ENCODE measurements at regions not wholly inside any gene's neighbourhood (a gene's known extent, or its start where the extent isn't known, plus 50 kb on each side); places are given as distances from the start of the nearest gene placed in this dataset.
"Not testable (repeated sequence)": the region's sequence is repeated elsewhere in the genome, so short reads cannot be mapped to it uniquely, and the experiment has no call there.

- no peak for DNase-seq
Observed at GRCh38 chr18:10247021-10247741, 207.3 kb upstream of the APCDD1 start.

GRCh38 chr18:10247742-10248082 lies 206.7 kb upstream of the APCDD1 start:
- no peak for DNase-seq

- DNase-seq, result no peak
Observed at GRCh38 chr18:10248738-10249137, 205.7 kb upstream of the APCDD1 start.

GRCh38 chr18:10249270-10249669 lies 205.2 kb upstream of the APCDD1 start:
- DNase-seq, result no peak

GRCh38 chr18:10249801-10250200 lies 204.6 kb upstream of the APCDD1 start:
- DNase-seq, result no peak

GRCh38 chr18:10252494-10252893 lies 201.9 kb upstream of the APCDD1 start:
- DNase-seq, result no peak

- no peak for DNase-seq
Observed at GRCh38 chr18:10252952-10253705, 201.3 kb upstream of the APCDD1 start.

GRCh38 chr18:10256276-10256675 lies 198.2 kb upstream of the APCDD1 start:
- not testable (repeated sequence) for DNase-seq

- no peak for DNase-seq
Observed at GRCh38 chr18:10258836-10259474, 195.5 kb upstream of the APCDD1 start.

- DNase-seq, result no peak
Observed at GRCh38 chr18:10259901-10260300, 194.5 kb upstream of the APCDD1 start.

GRCh38 chr18:10261344-10262276 lies 192.8 kb upstream of the APCDD1 start:
- DNase-seq, result no peak

GRCh38 chr18:10262566-10262965 lies 191.9 kb upstream of the APCDD1 start:
- DNase-seq, result no peak

GRCh38 chr18:10264260-10264659 lies 190.2 kb upstream of the APCDD1 start:
- DNase-seq, result no peak

GRCh38 chr18:10265560-10266333 lies 188.7 kb upstream of the APCDD1 start:
- DNase-seq, result no peak

GRCh38 chr18:10266334-10266590 lies 188.2 kb upstream of the APCDD1 start:
- DNase-seq, result no peak

GRCh38 chr18:10269261-10269660 lies 185.2 kb upstream of the APCDD1 start:
- no peak for DNase-seq

- peak in 1 of 2 donors; percentile 41 for DNase-seq
Observed at GRCh38 chr18:10270151-10270571, 184.3 kb upstream of the APCDD1 start.

- no peak for DNase-seq
Observed at GRCh38 chr18:10271481-10271880, 183.0 kb upstream of the APCDD1 start.

GRCh38 chr18:10274301-10274700 lies 180.1 kb upstream of the APCDD1 start:
- DNase-seq, result no peak

- DNase-seq, result no peak
Observed at GRCh38 chr18:10275486-10275885, 178.9 kb upstream of the APCDD1 start.

- no peak for DNase-seq
Observed at GRCh38 chr18:10278265-10278664, 176.2 kb upstream of the APCDD1 start.
